ENCODE measurements at regions not wholly inside any gene's neighbourhood (a gene's known extent, or its start where the extent isn't known, plus 50 kb on each side); places are given as distances from the start of the nearest gene placed in this dataset.

GRCh38 chr2:433216-433615 lies 145.3 kb upstream of the ALKAL2 start:
- no peak for TF ChIP-seq ARNT (IDR thresholded peaks at IDR 0.05)
- no peak for TF ChIP-seq TARDBP (IDR thresholded peaks at IDR 0.05)
- no peak for TF ChIP-seq FOXA1 (IDR thresholded peaks at IDR 0.05)
- TF ChIP-seq BHLHE40 (IDR thresholded peaks at IDR 0.05; ENCODE audit: borderline replicate concordance), result no peak
- TF ChIP-seq PKNOX1 (IDR thresholded peaks at IDR 0.05), result no peak
- TF ChIP-seq NFRKB (IDR thresholded peaks at IDR 0.05), result no peak

All from HEK293T (cell line).